HAP-1 (cell line): ENCODE measurements at regions not wholly inside any gene's neighbourhood (a gene's known extent, or its start where the extent isn't known, plus 50 kb on each side); places are given as distances from the start of the nearest gene placed in this dataset.
"Not testable (repeated sequence)": the region's sequence is repeated elsewhere in the genome, so short reads cannot be mapped to it uniquely, and the experiment has no call there.

Experiments
- DNase-seq, 2 experiments: peaks; one replicate each; pipeline ENCODE4 v3.0.0-alpha.2; 2016 to 2020; ENCODE audit warnings: low spot score in 2 of 2
- H3K27me3 ChIP-seq: fragments of 250-450 bp; sonication (Bioruptor Pico); 2 replicates; pipeline ENCODE4 v1.5.1; 2020; ENCODE audit warnings: low read depth, mild to moderate bottlenecking, moderate library complexity
- H3K36me3 ChIP-seq: fragments of 250-450 bp; sonication (Bioruptor Pico); replicated peaks from 2 replicates; pipeline ENCODE4 v1.5.1; 2020; ENCODE audit warnings: mild to moderate bottlenecking
- H3K4me1 ChIP-seq: fragments of 250-450 bp; sonication (Bioruptor Pico); 2 replicates; pipeline ENCODE4 v1.5.1; 2020; ENCODE audit warnings: mild to moderate bottlenecking
- H3K4me3 ChIP-seq: fragments of 250-450 bp; sonication (Bioruptor Pico); 2 replicates; pipeline ENCODE4 v1.5.1; 2020; ENCODE audit warnings: mild to moderate bottlenecking, moderate library complexity
- H3K9me3 ChIP-seq: fragments of 250-450 bp; sonication (Bioruptor Pico); 2 replicates; pipeline ENCODE4 v1.5.1; 2020; ENCODE audit warnings: mild to moderate bottlenecking, moderate library complexity
- in situ Hi-C: fragments of 300-500 bp; cut with MboI; formaldehyde crosslinking; loops from 3 replicates; pipeline ENCODE4 v1.14.3; 2020; ENCODE audit warnings: low sequenced_read_pairs, inconsistent platforms, mixed read lengths

GRCh38 chr16:51516960-51517359 lies 365.9 kb upstream of the SALL1 start:
- in situ Hi-C loops, H3K27me3 ChIP-seq, DNase-seq, H3K36me3 ChIP-seq, H3K4me3 ChIP-seq, H3K4me1 ChIP-seq, H3K9me3 ChIP-seq: not testable (repeated sequence)

DNA sequence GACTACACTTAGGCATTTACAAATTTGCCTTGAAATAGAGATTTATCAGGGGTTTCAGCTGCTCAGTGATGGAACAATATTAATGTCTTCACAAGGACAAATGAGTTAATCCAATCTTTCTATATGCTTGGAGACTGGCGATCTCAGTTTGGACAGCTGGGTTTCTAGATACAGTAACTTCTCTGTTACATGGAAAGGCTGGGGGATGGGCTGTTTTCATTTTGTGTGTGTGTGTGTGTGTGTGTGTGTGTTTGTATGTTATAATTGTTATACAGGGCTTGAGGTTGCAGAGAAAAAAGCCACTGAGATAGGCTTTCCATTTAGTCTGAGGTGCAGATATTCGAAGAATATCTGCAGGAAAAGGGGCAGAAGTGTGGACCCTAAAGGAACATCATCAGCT lies 359.3 kb upstream of the SALL1 start:
- Histone ChIP-seq H3K27me3 (no peaks in the 10 kb centered on the region), H3K9me3 (0 out of 2 replicates have a peak, but pooled peaks cover 3% of the 10 kb centered on the region), H3K4me1 (no peaks in the 10 kb centered on the region), H3K4me3 (no peak overlapping the region), H3K36me3 (no peaks in the 10 kb centered on the region)
- in situ Hi-C loops: no loop called here
- DNase-seq: no peak

GRCh38 chr16:51509336-51509735 lies 358.3 kb upstream of the SALL1 start:
- Histone ChIP-seq H3K36me3 (no peaks in the 10 kb centered on the region), H3K27me3 (no peaks in the 10 kb centered on the region), H3K4me3 (no peak overlapping the region), H3K4me1 (no peaks in the 10 kb centered on the region), H3K9me3 (0 out of 2 replicates have a peak, but pooled peaks cover 3% of the 10 kb centered on the region)
- in situ Hi-C loops: no loop called here
- DNase-seq: no peak

- Histone ChIP-seq H3K4me3 (no peak overlapping the region), H3K27me3 (no peaks in the 10 kb centered on the region), H3K9me3 (0 out of 2 replicates have a peak, but pooled peaks cover 3% of the 10 kb centered on the region), H3K36me3 (no peaks in the 10 kb centered on the region), H3K4me1 (no peaks in the 10 kb centered on the region)
- no peak for DNase-seq
- in situ Hi-C loops: no loop called here
Observed at GRCh38 chr16:51508490-51509212, 357.6 kb upstream of the SALL1 start.

- H3K27me3 ChIP-seq: no peaks in the 10 kb centered on the region
- no peaks in the 10 kb centered on the region for H3K36me3 ChIP-seq
- DNase-seq: no peak
- in situ Hi-C loops: no loop called here
- no peak overlapping the region for H3K4me3 ChIP-seq
- 0 out of 2 replicates have a peak, but pooled peaks cover 3% of the 10 kb centered on the region for H3K9me3 ChIP-seq
- H3K4me1 ChIP-seq: no peaks in the 10 kb centered on the region
Observed at GRCh38 chr16:51507286-51507685, 356.2 kb upstream of the SALL1 start.

DNA sequence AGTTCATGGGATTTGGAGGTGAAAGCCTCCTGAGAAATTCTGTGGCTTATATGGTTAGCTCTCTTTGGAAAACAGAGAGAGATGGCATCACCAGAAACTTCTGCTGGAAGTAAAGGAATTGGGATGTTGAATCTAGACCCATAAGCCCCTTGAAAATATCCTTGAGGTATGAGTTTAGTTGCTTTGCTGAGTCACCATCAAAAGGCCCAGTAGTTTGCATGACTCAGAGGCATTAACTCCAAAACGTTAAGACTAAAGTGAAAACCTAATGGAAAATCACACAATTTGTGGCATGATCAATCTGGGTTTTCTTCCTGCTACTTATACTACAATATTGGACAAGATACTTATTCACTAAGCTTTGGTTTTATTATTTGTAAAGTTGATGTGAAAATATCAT lies 349.2 kb upstream of the SALL1 start:
- Histone ChIP-seq H3K9me3 (no peaks in the 10 kb centered on the region), H3K27me3 (no peaks in the 10 kb centered on the region), H3K4me3 (no peak overlapping the region), H3K4me1 (0 out of 2 replicates have a peak, but pooled peaks cover 5% of the 10 kb centered on the region), H3K36me3 (no peaks in the 10 kb centered on the region)
- in situ Hi-C loops: no loop called here
- DNase-seq: no peak

GRCh38 chr16:51497541-51498211 lies 346.6 kb upstream of the SALL1 start:
- no peaks in the 10 kb centered on the region for H3K27me3 ChIP-seq
- in situ Hi-C loops: no loop called here
- H3K4me3 ChIP-seq: no peak overlapping the region
- H3K4me1 ChIP-seq: 0 out of 2 replicates have a peak, but pooled peaks cover 5% of the 10 kb centered on the region
- DNase-seq: no peak
- no peaks in the 10 kb centered on the region for H3K36me3 ChIP-seq
- H3K9me3 ChIP-seq: no peaks in the 10 kb centered on the region

GRCh38 chr16:51490866-51491265 lies 339.8 kb upstream of the SALL1 start:
- in situ Hi-C loops: no loop called here
- no peak for DNase-seq
- Histone ChIP-seq H3K9me3 (no peaks in the 10 kb centered on the region), H3K36me3 (no peaks in the 10 kb centered on the region), H3K27me3 (no peaks in the 10 kb centered on the region), H3K4me3 (no peak overlapping the region), H3K4me1 (no peaks in the 10 kb centered on the region)

DNA sequence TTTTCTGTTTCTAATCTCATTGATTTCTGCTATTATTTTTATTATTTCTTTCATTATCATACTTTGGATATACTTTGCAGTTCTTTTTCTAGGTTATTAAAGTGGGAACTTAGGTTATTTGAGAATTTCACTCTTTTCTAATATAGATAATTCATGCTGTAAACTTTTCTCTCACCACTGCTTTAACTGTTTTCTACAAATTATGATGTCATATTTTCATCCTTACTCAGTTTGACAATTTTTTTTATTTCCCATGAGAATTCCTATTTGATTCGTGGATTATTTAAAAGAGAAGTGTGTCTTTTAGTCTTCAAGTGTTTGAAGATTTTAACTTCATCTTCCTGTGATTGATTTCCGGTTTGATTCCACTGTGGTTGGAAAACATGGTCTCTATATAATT lies 336.8 kb upstream of the SALL1 start:
- no peak for DNase-seq
- H3K4me1 ChIP-seq: no peaks in the 10 kb centered on the region
- H3K27me3 ChIP-seq: no peaks in the 10 kb centered on the region
- in situ Hi-C loops: no loop called here
- no peaks in the 10 kb centered on the region for H3K36me3 ChIP-seq
- H3K9me3 ChIP-seq: no peaks in the 10 kb centered on the region
- H3K4me3 ChIP-seq: no peak overlapping the region

- no peak for DNase-seq
- Histone ChIP-seq H3K36me3 (no peaks in the 10 kb centered on the region), H3K27me3 (no peaks in the 10 kb centered on the region), H3K4me1 (no peaks in the 10 kb centered on the region), H3K4me3 (no peak overlapping the region), H3K9me3 (0 out of 2 replicates have a peak, but pooled peaks cover 2% of the 10 kb centered on the region)
- in situ Hi-C loops: no loop called here
Observed at GRCh38 chr16:51474414-51475091, 323.5 kb upstream of the SALL1 start.

- Histone ChIP-seq H3K9me3 (0 out of 2 replicates have a peak, but pooled peaks cover 2% of the 10 kb centered on the region), H3K4me3 (no peak overlapping the region), H3K36me3 (no peaks in the 10 kb centered on the region), H3K4me1 (no peaks in the 10 kb centered on the region), H3K27me3 (no peaks in the 10 kb centered on the region)
- in situ Hi-C loops: no loop called here
- no peak for DNase-seq
Observed at GRCh38 chr16:51473091-51473490, 322.0 kb upstream of the SALL1 start.

- Histone ChIP-seq H3K36me3 (no peaks in the 10 kb centered on the region), H3K4me1 (no peaks in the 10 kb centered on the region), H3K9me3 (no peaks in the 10 kb centered on the region), H3K4me3 (no peak overlapping the region), H3K27me3 (no peaks in the 10 kb centered on the region)
- in situ Hi-C loops: no loop called here
- no peak for DNase-seq
Observed at GRCh38 chr16:51470492-51470891, 319.4 kb upstream of the SALL1 start.

DNA sequence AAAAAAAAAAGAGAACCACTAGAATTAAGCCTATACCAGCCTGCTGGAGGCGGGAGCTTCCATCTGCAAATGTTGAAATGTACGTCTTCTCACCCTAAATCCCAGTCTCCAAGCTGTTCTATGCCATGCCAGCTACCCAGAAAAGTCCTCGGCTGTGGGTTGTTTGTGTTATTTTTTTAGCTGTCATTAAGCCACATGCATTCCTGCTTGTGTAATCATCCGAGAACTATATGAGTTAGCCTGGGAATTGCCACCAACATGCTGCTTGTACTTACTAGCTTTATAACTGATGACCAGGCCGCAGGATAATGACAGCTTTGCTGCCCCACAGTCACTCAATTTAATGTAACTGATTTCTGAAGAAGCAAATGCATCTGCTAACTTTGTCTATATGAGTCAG lies 313.9 kb upstream of the SALL1 start:
- Histone ChIP-seq H3K4me3 (no peak overlapping the region), H3K27me3 (no peaks in the 10 kb centered on the region), H3K4me1 (peaks cover 3% of the 10 kb centered on the region; the same call in 1 of the 2 replicates), H3K36me3 (no peaks in the 10 kb centered on the region), H3K9me3 (no peaks in the 10 kb centered on the region)
- in situ Hi-C loops: no loop called here
- DNase-seq: no peak

DNA sequence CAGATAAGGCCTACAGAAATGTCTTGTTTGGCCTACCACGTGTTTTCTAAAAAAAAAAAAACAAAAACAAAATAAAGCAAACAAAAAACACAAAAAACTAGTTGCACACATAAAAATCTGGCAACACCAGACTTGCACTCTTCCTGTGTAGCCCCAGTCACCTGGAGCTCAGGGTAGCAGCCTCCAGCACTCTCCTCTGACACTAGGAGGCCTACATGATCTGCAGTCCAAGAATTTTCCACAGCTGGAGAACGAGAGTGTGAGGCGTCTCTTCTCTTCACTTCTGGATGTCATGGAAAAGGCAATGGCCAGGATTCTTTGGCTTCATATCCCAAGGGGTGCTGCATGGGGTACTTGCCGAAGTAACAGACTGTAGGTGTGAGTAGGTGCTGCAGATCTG lies 310.2 kb upstream of the SALL1 start:
- Histone ChIP-seq H3K9me3 (no peaks in the 10 kb centered on the region), H3K27me3 (no peaks in the 10 kb centered on the region), H3K4me1 (peaks cover 3% of the 10 kb centered on the region; the same call in 1 of the 2 replicates), H3K4me3 (no peak overlapping the region), H3K36me3 (no peaks in the 10 kb centered on the region)
- in situ Hi-C loops: no loop called here
- no peak for DNase-seq
